Ovary (tissue), 7 donors: ENCODE measurements at regions not wholly inside any gene's neighbourhood (a gene's known extent, or its start where the extent isn't known, plus 50 kb on each side); places are given as distances from the start of the nearest gene placed in this dataset.

Experiments
- DNase-seq, 5 donors: peaks; one replicate each; pipeline ENCODE4 v3.0.0-alpha.2; 2019 to 2020
- H3K27ac ChIP-seq, 2 donors: fragments of 200-600 bp; one replicate each; pipeline versions ENCODE4 v1.5.1 to v1.8.0; 2019 to 2022
- H3K27me3 ChIP-seq: fragments of 200-600 bp; one replicate; pipeline ENCODE4 v1.8.0; 2022
- H3K36me3 ChIP-seq: fragments of 200-600 bp; sonication (generic); one replicate; pipeline ENCODE4 v1.5.1; 2019
- H3K4me1 ChIP-seq: one replicate; pipeline ENCODE4 v1.8.1; 2013; ENCODE audit warnings: mild to moderate bottlenecking, moderate library complexity; ENCODE audit not compliant: insufficient read depth
- H3K4me3 ChIP-seq: fragments of 200-600 bp; sonication (generic); one replicate; pipeline ENCODE4 v1.5.1; 2017
- H3K9me3 ChIP-seq, 2 donors: fragments of 200-600 bp in 1 of 2; sonication (generic) in 1 of 2; one replicate each; pipeline versions ENCODE4 v1.5.1 to v1.8.1; 2013 to 2019; ENCODE audit warnings: mild to moderate bottlenecking in 1 of 2, moderate library complexity in 1 of 2
- CTCF ChIP-seq, 3 donors: fragments of 450-650 bp in 2 of 3; fragments of 200-600 bp in 1 of 3; IDR thresholded peaks; one replicate each; pipeline versions ENCODE4 v1.5.1 to v1.8.0; 2016 to 2022; ENCODE audit warnings: antibody characterized with exemption in 3 of 3, mild to moderate bottlenecking in 1 of 3
- EP300 ChIP-seq: sonication (generic); formaldehyde crosslinking; IDR thresholded peaks from one replicate; pipeline ENCODE4 v1.6.1; 2017; ENCODE audit warnings: antibody characterized with exemption
- POLR2A ChIP-seq: fragments of 450-650 bp; IDR thresholded peaks from one replicate; pipeline ENCODE4 v1.6.1; 2017; ENCODE audit warnings: antibody characterized with exemption, mild to moderate bottlenecking, moderate library complexity
- WGBS, 3 donors: extraction: QIAGEN DNeasy Blood & Tissue Kit in 1 of 3; methylation state at CpG; one replicate each; pipeline versions ENCODE4 v1.1.5 to v1.1.7; 2013 to 2017; 5-methylcytosine and 5-hydroxymethylcytosine counted together
- intact Hi-C, 4 donors: fragments of 100-400 bp; cut with DNase I; formaldehyde crosslinking; loops; one replicate each; pipeline versions ENCODE4 v1.11.0 to v1.15.1; 2022 to 2023
- donor health status: DM: no; HTN: no; CAD: no; lungs with moderate emphysema.
- donor health status: DM: no; HTN: no; CAD: no.
- donor health status: Bipolar disorder and iron deficiency.
- donor health status: DM: no; HTN: no; CAD: no.
- donor health status: DM: yes; HTN: yes; CAD: no.

GRCh38 chrX:21056622-21057021, 317.6 kb upstream of the CNKSR2 start:
- Histone ChIP-seq H3K4me3 (no peak overlapping the region), H3K36me3 (no peaks in the 10 kb centered on the region), H3K27me3 (no peaks in the 10 kb centered on the region), H3K4me1 (no peaks in the 10 kb centered on the region), H3K9me3 (no peaks in the 10 kb centered on the region), H3K27ac (no peak overlapping the region)
- 71 to 85% (median 77%) methylated on average over 2 of the region's 2 CpGs for WGBS, 3 donors
- DNase-seq = no peak
- TF ChIP-seq EP300 = no peak
- no peak for TF ChIP-seq CTCF (IDR thresholded peaks at IDR 0.05)
- TF ChIP-seq POLR2A = no peak
- intact Hi-C loops = no loop called here

DNA sequence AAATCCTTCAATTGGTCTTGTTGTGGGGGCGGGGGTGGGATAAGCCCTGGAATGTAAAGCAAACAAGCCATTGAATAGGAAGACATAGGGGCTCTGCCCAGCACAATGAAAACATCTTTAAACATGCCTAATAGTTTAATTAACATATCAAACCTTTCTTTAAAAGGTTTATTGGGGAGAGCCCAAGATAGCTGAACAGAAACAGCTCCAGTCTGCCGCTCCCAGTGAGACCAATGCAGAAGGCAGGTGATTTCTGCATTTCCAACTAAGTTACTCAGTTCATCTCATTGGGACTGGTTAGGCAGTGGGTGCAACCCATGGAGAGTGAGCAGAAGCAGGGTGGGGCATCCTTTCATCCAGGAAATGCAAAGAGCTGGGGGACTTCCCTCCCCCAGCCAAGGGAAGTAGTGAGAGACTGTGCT, 327.2 kb upstream of the CNKSR2 start:
- intact Hi-C loops = no loop called here

DNA sequence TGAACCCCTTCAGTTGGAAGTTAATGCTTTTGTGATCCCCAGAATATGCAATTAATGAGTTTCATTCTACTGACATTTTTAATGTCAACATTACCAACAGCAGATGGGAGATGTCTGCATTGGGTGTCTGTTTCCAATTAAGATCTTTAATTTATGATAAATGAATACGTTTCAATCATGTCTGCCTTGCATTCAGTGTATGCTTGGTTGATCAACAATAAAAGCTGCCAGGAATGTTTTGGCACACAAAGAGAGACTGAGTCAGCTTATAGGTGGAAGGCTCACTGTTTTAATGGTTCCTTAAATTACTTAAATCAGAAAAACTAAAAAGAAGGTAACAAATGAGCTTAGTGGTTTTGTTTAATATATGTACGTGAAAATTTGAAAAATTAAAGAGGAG, 359.9 kb upstream of the CNKSR2 start:
- Histone ChIP-seq H3K9me3 (no peaks in the 10 kb centered on the region), H3K27ac (no peak overlapping the region), H3K36me3 (no peaks in the 10 kb centered on the region), H3K4me3 (no peak overlapping the region), H3K4me1 (no peaks in the 10 kb centered on the region), H3K27me3 (no peaks in the 10 kb centered on the region)
- intact Hi-C loops = no loop called here
- no peak for DNase-seq
- WGBS, 3 donors = 36 to 43% (median 38%) methylated on average over 2 of the region's 2 CpGs
- no peak for TF ChIP-seq POLR2A
- TF ChIP-seq EP300 = no peak
- TF ChIP-seq CTCF (IDR thresholded peaks at IDR 0.05) = no peak

More for the DNA sequence above, 327.2 kb upstream of the CNKSR2 start:
- DNase-seq = no peak
- TF ChIP-seq POLR2A = no peak
- no peak for TF ChIP-seq CTCF (IDR thresholded peaks at IDR 0.05)
- no peak for TF ChIP-seq EP300
- Histone ChIP-seq H3K9me3 (no peaks in the 10 kb centered on the region), H3K27ac (no peak overlapping the region), H3K4me3 (no peak overlapping the region), H3K36me3 (no peaks in the 10 kb centered on the region), H3K27me3 (no peaks in the 10 kb centered on the region), H3K4me1 (no peaks in the 10 kb centered on the region)
- WGBS, 3 donors = 33 to 35% (median 35%) methylated on average over 2 of the region's 2 CpGs

GRCh38 chrX:21004835-21005234, 369.4 kb upstream of the CNKSR2 start:
- H3K27ac ChIP-seq = no peak overlapping the region
- H3K4me3 ChIP-seq = no peak overlapping the region
- intact Hi-C loops = no loop called here
- no peak for TF ChIP-seq CTCF (IDR thresholded peaks at IDR 0.05)
- no peak for TF ChIP-seq POLR2A
- no peak for TF ChIP-seq EP300
- no peaks in the 10 kb centered on the region for H3K4me1 ChIP-seq
- no peak for DNase-seq
- H3K36me3 ChIP-seq = no peaks in the 10 kb centered on the region
- no peaks in the 10 kb centered on the region for H3K27me3 ChIP-seq
- 27 to 47% (median 44%) methylated on average over 2 of the region's 2 CpGs for WGBS, 3 donors
- no peaks in the 10 kb centered on the region for H3K9me3 ChIP-seq

DNA sequence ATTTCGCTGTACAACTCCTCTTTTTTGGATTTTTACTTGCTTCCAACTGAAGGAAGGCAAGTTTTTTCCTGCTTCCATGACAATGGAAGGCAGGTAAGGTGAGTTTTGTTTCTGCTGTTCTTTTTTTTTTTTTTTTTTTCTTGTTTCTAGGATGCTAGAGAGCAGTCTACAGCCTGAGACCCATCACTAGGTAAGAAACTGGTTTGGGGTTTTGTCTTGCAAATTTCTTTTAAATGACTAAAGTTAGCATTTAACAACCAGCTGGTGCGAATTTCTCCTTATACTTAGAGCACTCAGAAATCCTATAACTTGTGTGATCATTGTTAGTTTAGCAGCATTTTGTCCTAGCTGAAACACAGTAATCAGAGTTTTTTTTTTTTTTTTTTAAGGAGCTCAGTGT, 378.4 kb upstream of the CNKSR2 start:
- no peak overlapping the region for H3K27ac ChIP-seq
- H3K4me3 ChIP-seq = no peak overlapping the region
- no peaks in the 10 kb centered on the region for H3K9me3 ChIP-seq
- H3K4me1 ChIP-seq = no peaks in the 10 kb centered on the region
- WGBS, 3 donors = 23 to 26% (median 23%) methylated on average over 2 of the region's 2 CpGs
- H3K36me3 ChIP-seq = no peaks in the 10 kb centered on the region
- TF ChIP-seq CTCF (IDR thresholded peaks at IDR 0.05) = no peak
- no peak for TF ChIP-seq EP300
- TF ChIP-seq POLR2A = no peak
- intact Hi-C loops = no loop called here
- DNase-seq = no peak
- H3K27me3 ChIP-seq = no peaks in the 10 kb centered on the region
